GM12878 (cell line): ENCODE measurements at regions not wholly inside any gene's neighbourhood (a gene's known extent, or its start where the extent isn't known, plus 50 kb on each side); places are given as distances from the start of the nearest gene placed in this dataset.
A peak's percentile ranks its signal among the peaks of the same experiment; 100 is the strongest.
"Not testable (repeated sequence)": the region's sequence is repeated elsewhere in the genome, so short reads cannot be mapped to it uniquely, and the experiment has no call there.

Experiments
- ATAC-seq: fragments of 200-7000 bp; cut with Tn5 transposase; 3 replicates; pipeline ENCODE4 v1.9.1; 2020; ENCODE audit warnings: mild to moderate bottlenecking, moderate library complexity
- BruUV-seq: library from RNA; stranded (reverse); fragments of 400-500 nt; replicated peaks from 2 replicates; lab custom pipeline; 2021; lab: Mats Ljungman, UMichigan
- CTCF ChIA-PET: fragments of 300-600 bp; sonication (Branson Sonifier 250); formaldehyde crosslinking; extraction: SDS; loops from one replicate; lab custom pipeline; 2021; ENCODE audit warnings: inconsistent platforms; lab: Yijun Ruan, JAX
- POLR2A ChIA-PET: fragments of 350-600 bp; formaldehyde crosslinking; extraction: SDS; loops from one replicate; lab custom pipeline; 2021; ENCODE audit warnings: inconsistent platforms; lab: Charles Lee
- RAD21 ChIA-PET: fragments of 300-600 bp; sonication (Branson Sonifier 250); formaldehyde crosslinking; loops from one replicate; lab custom pipeline; 2023; ENCODE audit warnings: antibody characterized with exemption; ENCODE audit not compliant: unreplicated experiment; lab: Charles Lee
- SMC1A ChIA-PET: fragments of 300-600 bp; sonication (Branson Sonifier 250); formaldehyde crosslinking; loops from one replicate; lab custom pipeline; 2023; ENCODE audit not compliant: unreplicated experiment, uncharacterized antibody; lab: Charles Lee
- DNase-seq: peaks from one replicate; pipeline ENCODE4 v3.0.0-alpha.2; 2011; ENCODE audit warnings: low read depth, low spot score
- FAIRE-seq: peaks from 3 replicates; lab custom pipeline; 2011; peaks lifted over from hg19 to GRCh38; lab: Jason Lieb, UNC
- H2AFZ ChIP-seq: 2 replicates; pipeline ENCODE4 v1.6.0; 2011; ENCODE audit warnings: low read depth, low read length, control low read depth; ENCODE audit not compliant: control insufficient read depth
- H3K27ac ChIP-seq: 2 replicates; pipeline ENCODE4 v1.5.1; 2011; ENCODE audit warnings: control low read depth; ENCODE audit not compliant: control insufficient read depth, insufficient read depth
- H3K27me3 ChIP-seq, 2 experiments: replicated peaks in 1 of 2; 2 replicates each; pipeline versions ENCODE4 v1.6.0 to v1.6.1; 2011; ENCODE audit warnings: low read length in 1 of 2; ENCODE audit not compliant: control insufficient read depth in 2 of 2, insufficient read depth in 2 of 2
- H3K36me3 ChIP-seq, 2 experiments: 2 replicates each; pipeline ENCODE4 v1.5.1; 2011; ENCODE audit warnings: low read length in 1 of 2; ENCODE audit not compliant: control insufficient read depth in 2 of 2, insufficient read depth in 2 of 2
- H3K4me1 ChIP-seq: 2 replicates; pipeline ENCODE4 v1.6.1; 2011; ENCODE audit warnings: mild to moderate bottlenecking, low read length, moderate library complexity, mixed read lengths; ENCODE audit not compliant: control insufficient read depth, insufficient read depth
- H3K4me2 ChIP-seq: 2 replicates; pipeline ENCODE4 v1.6.0; 2011; ENCODE audit warnings: control low read depth; ENCODE audit not compliant: control insufficient read depth, insufficient read depth
- H3K4me3 ChIP-seq: fragments of 200-600 bp; sonication (generic); 2 replicates; pipeline ENCODE4 v1.5.1; 2016
- H3K79me2 ChIP-seq: 2 replicates; pipeline ENCODE4 v1.6.0; 2011; ENCODE audit warnings: low read length; ENCODE audit not compliant: control insufficient read depth, insufficient read depth
- H3K9ac ChIP-seq: 2 replicates; pipeline ENCODE4 v1.8.0; 2011; ENCODE audit warnings: low read length, control low read depth, mixed read lengths; ENCODE audit not compliant: control insufficient read depth, insufficient read depth
- H3K9me3 ChIP-seq: replicated peaks from 3 replicates; pipeline ENCODE4 v1.5.1; 2011; ENCODE audit warnings: mild to moderate bottlenecking, low read length; ENCODE audit not compliant: control insufficient read depth, insufficient read depth
- H4K20me1 ChIP-seq: 2 replicates; pipeline ENCODE4 v1.6.0; 2011; ENCODE audit not compliant: control insufficient read depth, insufficient read depth
- CBX5 ChIP-seq: sonication (generic); IDR thresholded peaks from 2 replicates; pipeline ENCODE4 v1.6.1; 2016; ENCODE audit warnings: low read depth, moderate library complexity, mild to moderate bottlenecking, inconsistent platforms
- ZNF687 ChIP-seq: fragments of 450-650 bp; IDR thresholded peaks from 2 replicates; pipeline ENCODE4 v1.6.1; 2017; ENCODE audit warnings: mild to moderate bottlenecking, moderate library complexity
- whole genome bisulfite sequencing: methylation state at CpG from one replicate; pipeline ENCODE4 v1.1.6; 2016; ENCODE audit warnings: low lambda C conversion rate; ENCODE audit not compliant: insufficient replicate concordance, insufficient coverage; ENCODE audit errors: missing lambda C conversion rate; 5-methylcytosine and 5-hydroxymethylcytosine counted together
- in situ Hi-C: fragments of 300-500 bp; cut with MboI; formaldehyde crosslinking; loops from 9 replicates; pipeline ENCODE4 v1.14.3; 2018; ENCODE audit warnings: mixed read lengths
- intact Hi-C: fragments of 100-400 bp; cut with micrococcal nuclease; formaldehyde crosslinking; loops from one replicate; pipeline ENCODE4 v1.14.2; 2022; ENCODE audit not compliant: unreplicated experiment

- H3K4me2 ChIP-seq = no peak overlapping the region
- intact Hi-C loops (no loop called here), in situ Hi-C loops (no loop called here)
- no TSS peak for BruUV-seq
- H3K27me3 ChIP-seq = no peaks in the 10 kb centered on the region; a peak in 1 of 4 replicates
- no peaks in the 10 kb centered on the region for H3K79me2 ChIP-seq
- H3K9me3 ChIP-seq = no peaks in the 10 kb centered on the region; the same call in 2 of the 3 replicates
- RAD21 ChIA-PET = no interaction called here
- H3K9ac ChIP-seq = no peak overlapping the region
- no peaks in the 10 kb centered on the region for H4K20me1 ChIP-seq
- no peak for ATAC-seq
- no peak overlapping the region for H3K27ac ChIP-seq
- no peak overlapping the region for H2AFZ ChIP-seq
- H3K4me3 ChIP-seq = no peak overlapping the region
- no peaks in the 10 kb centered on the region for H3K4me1 ChIP-seq
- TF ChIP-seq ZNF687 (no peak), CBX5 (peak; percentile 42; the same call in 1 of the 2 replicates)
- H3K36me3 ChIP-seq = no peaks in the 10 kb centered on the region
- SMC1A ChIA-PET = no interaction called here
- POLR2A ChIA-PET = no interaction called here
- CTCF ChIA-PET = no interaction called here
- FAIRE-seq = no peak
- DNase-seq = no peak
These were observed 159.9 kb downstream of the CYB561 start for GRCh38 chr17:63286254-63286653.

- intact Hi-C loops, H3K79me2 ChIP-seq, H3K27me3 ChIP-seq, H4K20me1 ChIP-seq, H3K4me1 ChIP-seq, H3K4me2 ChIP-seq, in situ Hi-C loops, FAIRE-seq, H3K9me3 ChIP-seq, H3K4me3 ChIP-seq, POLR2A ChIA-PET, H3K36me3 ChIP-seq, H3K9ac ChIP-seq, DNase-seq, H3K27ac ChIP-seq, ATAC-seq, BruUV-seq, H2AFZ ChIP-seq: not testable (repeated sequence)
- ChIA-PET RAD21 (interaction anchor here (0.5 kb wide), 1 partner anchor 10 kb away, joined by 3 read pairs; no protein-coding TSS in a partner anchor), SMC1A (interaction anchor here (0.7 kb wide), 1 partner anchor 150 kb away, joined by 4 read pairs; no protein-coding TSS in a partner anchor), CTCF (interaction anchor here (0.6 kb wide), 1 partner anchor 65 kb away, joined by 3 read pairs; no protein-coding TSS in a partner anchor)
- WGBS = 54% methylated on average over 4 of the region's 4 CpGs
These were observed 159.1 kb downstream of the CYB561 start for GRCh38 chr17:63287006-63287405.
